Keratinocyte (primary cell): ENCODE measurements at regions not wholly inside any gene's neighbourhood (a gene's known extent, or its start where the extent isn't known, plus 50 kb on each side); places are given as distances from the start of the nearest gene placed in this dataset.

Source experiments
- DNase-seq: peaks from one replicate; pipeline ENCODE4 v3.0.0-alpha.2; 2011; ENCODE audit warnings: low read depth, missing footprints, low spot score
- FAIRE-seq: peaks from 2 replicates; lab custom pipeline; 2011; peaks lifted over from hg19 to GRCh38; lab: Jason Lieb, UNC
- H2AFZ ChIP-seq: 2 replicates; pipeline ENCODE4 v1.6.0; 2012; ENCODE audit warnings: low read length, control low read depth, inconsistent platforms; ENCODE audit not compliant: control insufficient read depth
- H3K27ac ChIP-seq: 2 replicates; pipeline ENCODE4 v1.5.1; 2011; ENCODE audit warnings: low read length; ENCODE audit not compliant: control insufficient read depth, insufficient read depth
- H3K27me3 ChIP-seq: 3 replicates; pipeline ENCODE4 v1.6.0; 2011; ENCODE audit warnings: low read length; ENCODE audit not compliant: control insufficient read depth, insufficient read depth; ENCODE audit errors: extremely low read depth
- H3K36me3 ChIP-seq, 2 experiments: 2 replicates in 1 of 2; 3 replicates in 1 of 2; pipeline ENCODE4 v1.5.1; 2011; ENCODE audit warnings: low read length in 2 of 2, mild to moderate bottlenecking in 1 of 2; ENCODE audit not compliant: control insufficient read depth in 2 of 2, insufficient read depth in 2 of 2; ENCODE audit errors: extremely low read depth in 1 of 2
- H3K4me1 ChIP-seq: 3 replicates; pipeline ENCODE4 v1.5.1; 2011; ENCODE audit warnings: low read length; ENCODE audit not compliant: control insufficient read depth, insufficient read depth; ENCODE audit errors: extremely low read depth
- H3K4me2 ChIP-seq: 3 replicates; pipeline ENCODE4 v1.6.0; 2011; ENCODE audit warnings: low read depth, low read length; ENCODE audit not compliant: control insufficient read depth, insufficient read depth; ENCODE audit errors: extremely low read depth
- H3K4me3 ChIP-seq, 3 experiments: fragments of 200-600 bp in 1 of 3; sonication (generic) in 1 of 3; 2 replicates in 2 of 3; 3 replicates in 1 of 3; pipeline ENCODE4 v1.5.1; 2011 to 2016; ENCODE audit warnings: low read length in 3 of 3, mild to moderate bottlenecking in 3 of 3, control low read depth in 2 of 3, inconsistent platforms in 1 of 3, low read depth in 1 of 3, mixed read lengths in 1 of 3, mixed run types in 1 of 3, moderate library complexity in 1 of 3; ENCODE audit not compliant: control insufficient read depth in 2 of 3, insufficient read depth in 2 of 3; ENCODE audit errors: extremely low read depth in 1 of 3
- H3K79me2 ChIP-seq: 2 replicates; pipeline ENCODE4 v1.6.0; 2012; ENCODE audit warnings: low read length; ENCODE audit not compliant: control insufficient read depth, insufficient read depth
- H3K9ac ChIP-seq: 3 replicates; pipeline ENCODE4 v1.6.0; 2011; ENCODE audit warnings: low read length; ENCODE audit not compliant: control insufficient read depth, insufficient read depth; ENCODE audit errors: extremely low read depth
- H3K9me1 ChIP-seq: 3 replicates; pipeline ENCODE4 v1.6.0; 2011; ENCODE audit warnings: low read length; ENCODE audit not compliant: control insufficient read depth, insufficient read depth; ENCODE audit errors: extremely low read depth
- H3K9me3 ChIP-seq: 2 replicates; pipeline ENCODE4 v1.5.1; 2012; ENCODE audit warnings: low read depth, low read length; ENCODE audit not compliant: control insufficient read depth
- H4K20me1 ChIP-seq: 3 replicates; pipeline ENCODE4 v1.6.0; 2011; ENCODE audit warnings: low read length; ENCODE audit not compliant: control insufficient read depth, insufficient read depth; ENCODE audit errors: extremely low read depth
- CTCF ChIP-seq, 3 experiments: IDR thresholded peaks in 1 of 3; conservative IDR thresholded peaks in 1 of 3; optimal IDR thresholded peaks in 1 of 3; 2 replicates in 2 of 3; 3 replicates in 1 of 3; pipeline versions ENCODE3 to v1.5.1; 2011; ENCODE audit warnings: low read length in 3 of 3, mild to moderate bottlenecking in 3 of 3, moderate library complexity in 2 of 3, control low read depth in 1 of 3, inconsistent platforms in 1 of 3; ENCODE audit not compliant: insufficient read depth in 2 of 3; ENCODE audit errors: extremely low read depth in 1 of 3
- EZH2 ChIP-seq: IDR thresholded peaks from one replicate; pipeline ENCODE4 v1.6.1; 2012; ENCODE audit warnings: inconsistent platforms, mild to moderate bottlenecking, low read length, moderate library complexity
- dilution Hi-C: fragments of 300-500 bp; cut with MboI; formaldehyde crosslinking; loops from one replicate; pipeline ENCODE4 v1.7.0; 2020; ENCODE audit warnings: low sequenced_read_pairs; ENCODE audit not compliant: extremely low pct_ligation_motif_present

- Histone ChIP-seq H3K36me3 (no peaks in the 10 kb centered on the region), H3K9me3 (no peaks in the 10 kb centered on the region), H3K9ac (no peak overlapping the region), H3K4me3 (no peak overlapping the region), H3K4me2 (no peak overlapping the region), H3K4me1 (peaks cover 5% of the 10 kb centered on the region), H2AFZ (no peak overlapping the region), H3K79me2 (no peaks in the 10 kb centered on the region), H4K20me1 (no peaks in the 10 kb centered on the region), H3K27ac (no peak overlapping the region), H3K9me1 (no peaks in the 10 kb centered on the region), H3K27me3 (peaks cover 3% of the 10 kb centered on the region)
- no peak for TF ChIP-seq EZH2
- no peak for TF ChIP-seq CTCF (optimal IDR thresholded peaks at IDR 0.05 in 1 of 3, IDR thresholded peaks at IDR 0.05 in 1 of 3, conservative IDR thresholded peaks at IDR 0.05 in 1 of 3; ENCODE audit: extremely low read depth in 1 of 3, insufficient read depth in 2 of 3, low read length in 3 of 3)
- DNase-seq (no peak), FAIRE-seq (no peak)
- dilution Hi-C loops, result no loop called here
Observed at GRCh38 chr9:91044354-91044753, 242.7 kb downstream of the SYK start.

GRCh38 chr9:91045041-91045440 is 243.4 kb downstream of the SYK start:
- H4K20me1 ChIP-seq, result no peaks in the 10 kb centered on the region
- dilution Hi-C loops, result no loop called here
- H3K4me2 ChIP-seq, result no peak overlapping the region
- no peak overlapping the region for H2AFZ ChIP-seq
- H3K27ac ChIP-seq, result no peak overlapping the region
- H3K9ac ChIP-seq, result no peak overlapping the region
- H3K79me2 ChIP-seq, result no peaks in the 10 kb centered on the region
- H3K27me3 ChIP-seq, result peaks cover 3% of the 10 kb centered on the region
- no peak for TF ChIP-seq CTCF (optimal IDR thresholded peaks at IDR 0.05 in 1 of 3, IDR thresholded peaks at IDR 0.05 in 1 of 3, conservative IDR thresholded peaks at IDR 0.05 in 1 of 3; ENCODE audit: extremely low read depth in 1 of 3, insufficient read depth in 2 of 3, low read length in 3 of 3)
- no peak for TF ChIP-seq EZH2
- H3K36me3 ChIP-seq, result no peaks in the 10 kb centered on the region
- H3K4me3 ChIP-seq, result no peak overlapping the region
- H3K9me3 ChIP-seq, result no peaks in the 10 kb centered on the region
- DNase-seq (no peak), FAIRE-seq (no peak)
- peaks cover 5% of the 10 kb centered on the region for H3K4me1 ChIP-seq
- H3K9me1 ChIP-seq, result no peaks in the 10 kb centered on the region
